ENCODE measurements at regions not wholly inside any gene's neighbourhood (a gene's known extent, or its start where the extent isn't known, plus 50 kb on each side); places are given as distances from the start of the nearest gene placed in this dataset.

DNA sequence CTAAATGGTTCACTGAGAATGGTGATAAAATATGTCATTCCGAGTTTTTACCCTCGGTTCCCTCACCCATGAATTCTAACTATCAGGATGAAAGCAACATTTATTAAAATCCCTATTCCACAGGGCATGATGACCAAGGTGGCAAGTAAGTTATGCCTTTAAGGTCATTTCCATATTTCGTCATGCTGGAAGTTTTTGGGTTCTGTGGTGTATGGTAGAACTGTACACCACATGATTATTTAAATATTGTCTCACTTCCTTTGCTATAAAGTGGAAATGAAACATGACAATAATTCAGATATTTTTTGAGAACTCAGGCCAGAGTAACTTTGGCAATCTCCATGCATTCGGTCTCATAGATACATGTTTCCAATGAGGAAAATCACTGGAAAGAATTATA lies 68.5 kb upstream of the CARD18 start:
- no peak for DNase-seq
- H3K9me3 Mint-ChIP-seq, result no peaks in the 10 kb centered on the region
- H3K27me3 Mint-ChIP-seq, result no peaks in the 10 kb centered on the region
- ATAC-seq, result no peak
- H3K4me3 Mint-ChIP-seq, result no peak overlapping the region
- peaks cover 6% of the 10 kb centered on the region for H3K4me1 Mint-ChIP-seq
- H3K27ac Mint-ChIP-seq, result no peak overlapping the region

GRCh38 chr11:105206633-105207032 lies 67.1 kb upstream of the CARD18 start:
- ATAC-seq (no peak), DNase-seq (no peak)
- no peaks in the 10 kb centered on the region for H3K27me3 Mint-ChIP-seq
- H3K4me3 Mint-ChIP-seq, result no peak overlapping the region
- no peak overlapping the region for H3K27ac Mint-ChIP-seq
- H3K4me1 Mint-ChIP-seq, result peaks cover 14% of the 10 kb centered on the region
- H3K9me3 Mint-ChIP-seq, result no peaks in the 10 kb centered on the region

DNA sequence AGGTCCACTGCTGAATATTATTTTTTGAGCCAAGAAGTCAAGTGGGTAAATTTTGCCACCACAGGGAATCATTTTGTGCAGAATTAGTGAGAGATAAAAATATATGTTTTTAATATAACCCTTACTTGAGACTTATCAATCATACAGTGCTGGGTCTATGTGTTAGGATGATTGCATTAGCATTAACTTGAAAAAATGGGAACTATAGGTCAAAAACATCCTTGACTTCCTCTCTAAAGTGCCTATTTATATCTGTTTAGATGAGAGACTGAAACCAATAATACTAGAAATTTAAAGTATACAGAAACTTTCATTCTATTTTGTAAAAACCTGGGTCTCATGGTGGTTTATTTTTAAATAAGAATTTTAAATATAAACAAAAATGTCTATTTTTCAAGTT lies 65.1 kb upstream of the CARD18 start:
- no peaks in the 10 kb centered on the region for H3K27me3 Mint-ChIP-seq
- DNase-seq (no peak), ATAC-seq (no peak)
- no peaks in the 10 kb centered on the region for H3K9me3 Mint-ChIP-seq
- H3K4me1 Mint-ChIP-seq, result peaks cover 14% of the 10 kb centered on the region
- H3K4me3 Mint-ChIP-seq, result no peak overlapping the region
- no peak overlapping the region for H3K27ac Mint-ChIP-seq

- DNase-seq (no peak), ATAC-seq (no peak)
- Mint-ChIP-seq H3K4me3 (no peak overlapping the region), H3K4me1 (peaks cover 14% of the 10 kb centered on the region), H3K9me3 (no peaks in the 10 kb centered on the region), H3K27me3 (no peaks in the 10 kb centered on the region), H3K27ac (no peak overlapping the region)
Observed at GRCh38 chr11:105203569-105204240, 64.1 kb upstream of the CARD18 start.

DNA sequence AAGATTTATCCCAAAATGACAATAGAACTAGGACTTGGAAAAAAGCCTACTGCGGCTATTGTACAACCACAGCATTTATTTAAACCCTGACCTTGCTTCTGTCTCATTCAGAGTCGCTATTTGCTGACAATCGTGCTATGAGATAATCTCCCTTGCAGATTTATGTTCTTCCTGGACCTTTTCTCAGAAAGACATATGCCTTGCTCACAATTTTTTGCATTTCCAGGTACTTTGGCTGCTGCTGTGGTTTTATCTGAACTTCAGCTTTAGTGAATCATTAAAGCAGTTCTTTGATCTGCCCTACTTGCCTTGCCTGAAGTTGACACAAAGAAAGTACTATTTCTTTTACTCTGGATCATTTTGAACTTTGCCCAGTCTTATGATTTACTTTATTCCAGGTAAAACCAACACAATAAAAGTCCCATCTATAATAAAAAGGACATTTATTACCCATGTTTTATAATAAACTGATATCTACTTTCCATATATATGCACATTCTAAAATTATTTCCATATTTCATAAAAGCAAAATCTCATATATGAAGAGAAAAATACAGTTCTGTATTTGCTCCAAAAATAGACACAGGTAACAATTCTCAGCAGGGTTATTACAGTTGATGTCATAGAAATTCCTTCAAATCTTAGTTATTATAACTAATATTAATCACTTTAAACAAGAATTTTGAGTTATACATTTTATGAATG lies 63.4 kb upstream of the CARD18 start:
- Mint-ChIP-seq H3K9me3 (no peaks in the 10 kb centered on the region), H3K4me1 (peaks cover 14% of the 10 kb centered on the region), H3K27ac (no peak overlapping the region), H3K4me3 (no peak overlapping the region), H3K27me3 (no peaks in the 10 kb centered on the region)
- peak; percentile 5 to 10 for DNase-seq
- peak; percentile 85 for ATAC-seq

- DNase-seq (no peak), ATAC-seq (peak; percentile 49)
- Mint-ChIP-seq H3K9me3 (no peaks in the 10 kb centered on the region), H3K4me3 (no peak overlapping the region), H3K27me3 (no peaks in the 10 kb centered on the region), H3K4me1 (peaks cover 14% of the 10 kb centered on the region), H3K27ac (no peak overlapping the region)
Observed at GRCh38 chr11:105202422-105202821, 62.9 kb upstream of the CARD18 start.

GRCh38 chr11:105201166-105201565 lies 61.6 kb upstream of the CARD18 start:
- Mint-ChIP-seq H3K27me3 (no peaks in the 10 kb centered on the region), H3K27ac (no peak overlapping the region), H3K4me1 (peaks cover 14% of the 10 kb centered on the region), H3K4me3 (no peak overlapping the region), H3K9me3 (no peaks in the 10 kb centered on the region)
- no peak for ATAC-seq
- no peak for DNase-seq

- H3K9me3 Mint-ChIP-seq, result no peaks in the 10 kb centered on the region
- ATAC-seq, result no peak
- H3K4me3 Mint-ChIP-seq, result no peak overlapping the region
Observed at GRCh38 chr11:105197071-105197815, 57.7 kb upstream of the CARD18 start.

GRCh38 chr11:105193260-105193659 lies 53.7 kb upstream of the CARD18 start:
- H3K27ac Mint-ChIP-seq, result no peak overlapping the region
- ATAC-seq (no peak), DNase-seq (no peak)
- H3K27me3 Mint-ChIP-seq, result peaks cover 7% of the 10 kb centered on the region
- H3K4me3 Mint-ChIP-seq, result no peak overlapping the region
- no peaks in the 10 kb centered on the region for H3K4me1 Mint-ChIP-seq
- no peaks in the 10 kb centered on the region for H3K9me3 Mint-ChIP-seq

More at GRCh38 chr11:105197071-105197815, 57.7 kb upstream of the CARD18 start:
- Mint-ChIP-seq H3K4me1 (peaks cover under 1% of the 10 kb centered on the region), H3K27ac (no peak overlapping the region), H3K27me3 (no peaks in the 10 kb centered on the region)
- DNase-seq, result no peak

DNA sequence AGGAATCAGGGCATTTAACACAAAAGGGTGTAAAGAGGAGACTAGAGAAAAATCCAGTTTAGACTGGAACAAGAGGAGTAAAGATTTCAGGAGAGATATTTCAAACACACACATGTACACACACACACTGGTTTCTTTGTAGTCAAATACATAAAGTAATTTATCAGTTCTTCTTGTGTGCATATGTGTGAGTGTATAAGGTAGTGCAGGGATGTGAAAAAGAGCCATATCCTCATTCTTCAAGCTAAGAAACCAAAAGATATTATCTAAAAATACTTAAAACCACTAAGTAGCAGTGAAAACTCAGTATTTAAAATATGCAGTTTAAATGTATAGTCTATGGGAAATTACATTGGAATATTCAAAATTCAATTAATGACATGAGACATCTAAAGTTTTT lies 52.5 kb upstream of the CARD18 start:
- Mint-ChIP-seq H3K27me3 (peaks cover 17% of the 10 kb centered on the region), H3K9me3 (no peaks in the 10 kb centered on the region), H3K4me1 (no peaks in the 10 kb centered on the region), H3K27ac (no peak overlapping the region), H3K4me3 (no peak overlapping the region)
- DNase-seq, result no peak
- no peak for ATAC-seq

DNA sequence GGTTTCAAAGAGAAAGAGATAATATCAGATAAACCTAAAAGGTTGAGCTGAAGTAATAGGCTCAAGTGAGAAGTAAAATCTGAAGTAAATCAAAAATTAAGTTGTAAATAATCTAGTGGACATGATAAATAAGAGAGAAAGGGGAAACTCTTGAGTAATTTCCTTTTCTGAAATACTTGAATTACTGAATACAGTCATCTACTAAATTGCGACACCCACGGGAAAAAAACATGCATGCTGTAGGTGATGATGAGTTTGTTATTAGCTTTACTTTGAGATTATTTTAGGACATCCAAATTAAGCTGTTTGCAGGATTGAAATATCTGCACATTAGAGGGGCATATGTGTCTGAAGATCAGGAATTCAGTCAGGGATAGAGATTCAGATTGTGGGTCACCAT lies 50.0 kb upstream of the CARD18 start:
- no peaks in the 10 kb centered on the region for H3K9me3 Mint-ChIP-seq
- ATAC-seq, result no peak
- no peak overlapping the region for H3K4me3 Mint-ChIP-seq
- H3K4me1 Mint-ChIP-seq, result no peaks in the 10 kb centered on the region
- no peak for DNase-seq
- no peak overlapping the region for H3K27ac Mint-ChIP-seq
- H3K27me3 Mint-ChIP-seq, result peaks cover 22% of the 10 kb centered on the region

Measured in stimulated activated naive CD8-positive, alpha-beta T cell treated with anti-CD3 and anti-CD28 coated beads, Interleukin-15, amount 100 ng/mL, for 72 hours (primary cell).